ENCODE measurements at regions not wholly inside any gene's neighbourhood (a gene's known extent, or its start where the extent isn't known, plus 50 kb on each side); places are given as distances from the start of the nearest gene placed in this dataset.

DNA sequence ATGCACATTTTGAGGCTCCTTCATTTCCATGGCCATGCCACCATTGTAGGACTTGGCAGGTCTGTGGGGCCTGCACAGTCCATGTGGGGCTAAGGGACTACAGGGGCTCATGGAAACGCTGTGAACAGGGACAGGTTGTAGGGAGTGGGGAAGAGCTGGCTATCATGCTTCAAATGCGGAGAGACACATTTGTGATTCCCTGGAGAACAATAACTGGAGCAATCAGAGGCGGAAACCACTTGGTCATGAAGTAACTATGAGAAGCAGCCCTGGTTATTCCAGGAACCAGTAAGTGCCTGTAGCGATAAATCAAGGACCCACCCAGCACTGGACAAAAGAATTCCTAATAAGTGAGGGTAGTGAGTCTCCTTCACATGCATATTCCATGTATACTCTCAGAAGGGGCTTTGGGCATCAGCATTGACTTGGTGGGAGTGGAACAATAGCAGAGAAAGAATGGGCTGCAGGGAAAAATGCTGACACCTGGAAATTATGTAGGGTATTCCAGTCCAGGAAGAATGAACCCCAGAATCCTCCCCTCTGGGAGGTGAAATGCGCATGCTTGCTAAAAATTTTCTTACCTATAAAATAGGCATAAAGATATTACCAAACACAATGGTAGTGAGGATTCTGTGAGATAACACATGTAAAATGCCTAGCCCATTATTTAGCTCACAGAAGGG is 251.4 kb upstream of the ROPN1 start:
- DNase-seq (ENCODE audit: low read depth, low spot score), result no peak

DNA sequence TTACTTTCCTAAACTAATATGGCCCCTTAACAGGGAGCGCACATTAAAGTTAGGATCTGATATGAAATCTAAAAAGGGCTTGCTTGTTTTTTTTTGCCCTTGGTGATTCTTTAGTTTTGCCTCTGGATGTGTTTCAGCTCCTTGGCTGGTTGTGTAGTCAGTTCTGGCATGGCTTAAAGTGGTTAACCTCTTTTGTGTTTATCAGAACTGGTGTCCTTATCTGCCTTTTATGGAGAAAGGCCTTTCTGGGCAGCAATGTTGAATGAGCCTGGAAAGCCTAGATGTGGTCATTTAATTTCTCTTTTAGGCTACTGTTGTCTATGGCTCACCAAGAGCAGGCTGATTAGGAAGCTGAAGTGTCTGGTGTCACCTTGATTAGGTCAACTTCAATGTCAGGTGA is 254.5 kb upstream of the ROPN1 start:
- DNase-seq (ENCODE audit: low read depth, low spot score), result no peak

DNA sequence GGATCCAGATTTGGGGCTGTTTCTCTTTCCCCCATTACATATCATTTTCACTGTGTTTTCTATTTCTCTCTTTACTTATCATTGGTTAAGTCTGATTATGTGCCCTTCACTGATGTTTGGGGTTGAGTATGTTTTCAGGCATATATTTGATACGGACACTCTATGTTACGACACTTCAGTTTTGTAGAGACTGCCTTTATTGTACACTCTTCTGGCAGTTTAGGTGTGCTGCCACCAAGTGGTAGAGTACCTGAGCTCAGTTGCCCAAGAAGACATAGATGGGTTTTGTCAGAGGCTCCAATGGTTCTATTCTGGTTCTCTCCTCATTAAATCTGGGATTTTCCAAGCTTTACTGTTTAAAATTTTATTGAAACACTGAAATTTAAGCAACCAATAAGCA is 255.0 kb upstream of the ROPN1 start:
- DNase-seq (ENCODE audit: low read depth, low spot score), result no peak

DNA sequence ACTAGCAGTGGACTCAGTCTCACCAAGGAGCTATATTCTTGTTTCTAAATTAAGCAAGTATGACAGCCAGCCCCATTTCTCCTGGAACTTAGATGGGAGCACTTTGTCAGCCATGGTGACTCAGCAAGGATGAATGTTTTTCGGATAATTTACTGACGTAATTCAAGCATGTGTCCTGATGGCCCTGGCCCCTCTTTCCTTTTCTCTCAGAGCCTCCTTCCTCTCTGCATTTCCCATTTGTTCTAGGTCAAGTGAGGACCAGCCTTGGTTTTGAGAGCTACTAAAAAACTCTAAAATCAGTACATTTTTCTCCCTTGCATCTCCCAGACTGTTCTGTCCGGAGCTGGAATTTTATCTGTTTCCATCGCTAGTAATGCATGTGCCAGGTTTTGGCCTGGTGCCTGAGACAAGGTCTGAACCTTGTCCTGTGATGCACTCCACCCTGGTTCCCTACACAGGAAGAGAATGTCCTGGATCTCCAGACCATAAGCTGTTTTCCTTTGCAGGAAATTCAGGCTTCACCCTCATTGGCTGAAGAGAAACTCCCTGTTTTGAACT is 256.6 kb upstream of the ROPN1 start:
- DNase-seq (ENCODE audit: low read depth, low spot score), result no peak

DNA sequence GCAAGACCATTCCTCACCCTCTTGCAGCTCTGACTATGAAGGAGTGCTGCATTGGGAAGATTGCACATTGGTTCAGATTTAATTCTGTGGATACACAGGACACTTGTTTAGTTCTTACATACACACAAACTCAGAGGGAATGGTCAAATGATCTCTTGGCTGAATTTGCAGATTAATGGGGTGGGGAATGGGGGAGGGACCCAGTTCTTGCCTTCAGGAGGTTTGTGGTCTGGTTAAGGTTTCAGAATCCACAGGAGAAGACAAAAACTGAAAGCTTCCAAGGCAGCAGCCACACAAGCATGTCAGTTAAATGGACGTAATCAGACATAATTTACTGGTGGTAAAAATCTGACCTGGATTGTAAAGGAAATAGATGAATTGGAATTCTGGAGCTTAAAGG is 257.1 kb upstream of the ROPN1 start:
- no peak for DNase-seq (ENCODE audit: low read depth, low spot score)

DNA sequence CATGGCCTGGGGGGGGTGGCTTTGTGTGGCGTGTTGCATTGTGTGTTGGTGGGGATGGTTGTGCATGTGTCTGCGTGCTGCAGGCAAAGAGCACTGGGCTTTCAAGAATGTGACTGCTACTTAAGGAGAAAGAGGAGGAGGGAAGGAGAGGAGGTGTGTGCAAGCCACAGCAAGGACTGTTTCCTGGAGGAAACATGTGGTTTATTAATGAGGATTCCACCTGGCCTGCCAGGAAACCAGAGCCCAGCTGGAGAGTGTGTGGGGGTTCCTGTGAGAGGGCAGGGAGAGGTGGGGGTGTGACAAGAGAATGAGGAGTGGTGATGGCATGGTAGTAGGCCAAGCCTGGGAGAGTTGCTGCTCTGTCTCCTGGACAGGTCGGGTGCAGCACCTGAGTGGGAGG is 258.1 kb upstream of the ROPN1 start:
- DNase-seq (ENCODE audit: low read depth, low spot score), result no peak

DNA sequence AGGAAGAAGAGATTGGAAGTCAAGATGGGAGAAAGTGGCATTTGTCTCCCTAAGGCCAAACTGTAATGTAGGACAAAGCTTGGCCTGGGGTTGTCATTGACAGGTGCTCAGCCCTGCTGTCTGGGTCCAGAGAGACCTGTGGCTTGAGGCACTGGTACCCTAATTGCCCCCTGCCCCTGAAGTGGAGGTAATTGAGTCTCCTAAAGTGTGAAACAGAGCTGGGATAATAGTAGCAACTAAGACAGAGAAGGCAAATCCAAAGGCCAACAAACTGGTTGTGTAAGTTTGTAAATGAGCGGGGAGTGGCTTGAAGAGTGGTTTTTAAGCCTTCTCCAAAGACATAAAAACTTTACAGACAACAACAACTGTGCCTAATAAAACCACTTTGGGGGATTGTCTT is 264.2 kb upstream of the ROPN1 start:
- DNase-seq (ENCODE audit: low read depth, low spot score), result no peak

DNA sequence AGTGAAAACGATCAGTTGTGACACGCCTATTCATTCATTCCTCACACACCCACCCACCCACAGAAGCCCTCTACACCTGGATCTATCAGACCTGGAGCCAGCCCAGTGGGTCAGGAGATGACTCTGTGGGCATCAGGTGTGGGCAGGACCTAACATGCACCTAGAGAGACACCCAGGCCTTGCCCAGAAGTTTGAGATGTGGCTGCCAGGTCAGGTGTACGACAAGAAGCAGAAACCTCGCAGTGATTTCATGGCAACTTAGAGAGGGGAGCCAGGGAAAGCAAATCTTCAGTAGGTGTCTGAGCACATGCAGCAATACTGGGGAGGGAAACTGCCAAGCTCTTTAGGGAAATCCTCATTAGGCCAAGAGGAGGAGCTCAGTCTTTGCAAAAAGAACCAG is 264.7 kb upstream of the ROPN1 start:
- no peak for DNase-seq (ENCODE audit: low read depth, low spot score)

DNA sequence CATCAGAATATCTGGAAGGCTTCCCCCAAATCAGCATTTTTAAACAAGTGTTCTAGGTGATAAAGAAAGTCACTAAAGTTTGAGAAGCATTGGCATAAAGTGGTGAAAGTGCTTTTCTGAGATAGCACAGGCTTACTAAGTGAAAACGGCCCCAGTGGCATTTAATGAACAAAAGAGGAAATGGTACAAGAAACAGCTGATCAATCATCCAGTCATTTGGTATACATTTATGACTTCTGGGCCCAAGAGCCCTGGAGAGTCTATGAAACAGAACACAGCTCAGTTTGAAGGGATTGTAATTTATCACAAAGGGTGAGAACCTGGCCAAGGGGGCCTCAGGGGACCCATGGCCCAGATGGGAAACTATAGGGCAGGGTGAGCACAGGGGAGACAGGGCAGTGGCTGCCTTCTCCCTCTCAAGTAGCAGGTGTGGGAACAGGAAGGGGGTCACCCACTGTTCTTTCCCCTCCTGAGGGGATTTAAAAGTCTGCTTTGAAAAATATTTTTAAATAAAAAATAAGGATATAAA is 265.5 kb upstream of the ROPN1 start:
- DNase-seq (ENCODE audit: low read depth, low spot score), result no peak

DNA sequence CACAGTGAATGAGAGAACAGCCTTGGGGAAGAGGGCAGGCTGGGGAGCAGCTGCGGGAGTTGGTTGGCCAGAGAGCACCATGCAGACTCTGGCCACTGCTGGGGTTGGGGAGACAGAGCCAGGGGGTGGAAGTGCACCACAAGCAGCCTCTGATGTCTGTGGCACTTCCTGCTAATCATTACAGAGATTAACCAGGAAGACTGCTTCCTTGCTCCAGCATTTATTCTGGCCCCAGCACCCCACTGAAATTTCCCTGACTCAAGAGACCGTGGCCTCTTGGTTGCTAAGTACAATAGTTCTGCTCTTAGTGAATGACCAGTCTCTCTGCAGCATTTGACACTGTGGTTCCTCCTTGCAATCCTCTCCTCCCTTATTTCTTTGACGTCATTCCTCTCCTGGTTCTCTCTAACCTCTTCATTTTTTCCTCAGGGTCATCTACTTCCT is 266.2 kb upstream of the ROPN1 start:
- DNase-seq (ENCODE audit: low read depth, low spot score), result no peak

DNA sequence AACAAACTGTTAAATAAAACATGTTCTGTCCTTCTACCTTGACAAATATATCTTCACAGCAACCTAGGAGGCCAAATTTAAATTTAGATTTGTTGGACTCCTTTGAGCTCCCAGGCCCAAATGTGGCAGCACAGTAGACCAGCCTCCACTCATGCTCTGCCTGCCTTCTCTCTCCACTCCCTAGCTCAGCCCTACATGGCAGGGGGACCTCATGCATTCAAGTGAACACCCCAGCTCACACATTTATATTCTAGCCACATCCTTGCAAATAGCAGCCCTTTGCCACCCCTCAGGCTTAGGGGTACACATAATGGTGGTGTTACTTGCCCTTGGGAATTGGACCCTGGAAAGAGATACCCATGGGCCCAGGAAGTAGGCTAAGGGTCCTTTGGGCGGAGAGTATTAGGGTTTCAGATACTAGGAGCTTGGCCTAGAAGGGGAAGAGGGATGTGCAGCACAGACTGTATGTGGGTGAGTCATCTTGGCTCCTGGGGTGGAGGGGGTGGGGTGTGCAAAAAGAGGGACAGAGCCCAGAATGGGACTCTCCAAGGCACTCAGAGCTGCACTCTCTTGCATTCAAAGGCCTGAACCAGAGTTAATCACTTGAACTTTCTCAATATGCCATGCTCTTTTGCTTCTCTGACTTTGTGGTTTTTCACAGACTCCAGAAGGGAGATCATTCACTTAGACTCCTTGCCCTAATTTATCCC is 268.4 kb upstream of the ROPN1 start:
- no peak for DNase-seq (ENCODE audit: low read depth, low spot score)

DNA sequence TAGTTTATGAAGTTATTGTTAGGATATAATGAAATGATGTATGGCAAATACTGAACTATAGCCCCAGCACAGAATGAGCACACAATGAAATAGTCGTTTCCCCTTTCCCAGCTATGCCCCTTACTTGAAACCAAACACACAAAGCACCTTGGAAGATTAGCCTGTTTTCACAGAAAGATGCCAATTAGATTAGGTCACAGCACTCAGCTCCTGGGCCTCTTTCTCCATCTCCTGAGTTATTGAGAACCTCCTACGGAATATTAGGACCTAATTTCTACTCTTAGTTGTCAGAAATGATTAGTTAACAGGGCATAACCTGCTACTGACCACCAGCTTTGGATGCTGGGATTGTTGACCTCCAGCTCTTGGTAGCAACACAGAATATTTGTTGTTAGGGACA is 269.4 kb upstream of the ROPN1 start:
- no peak for DNase-seq (ENCODE audit: low read depth, low spot score)

DNA sequence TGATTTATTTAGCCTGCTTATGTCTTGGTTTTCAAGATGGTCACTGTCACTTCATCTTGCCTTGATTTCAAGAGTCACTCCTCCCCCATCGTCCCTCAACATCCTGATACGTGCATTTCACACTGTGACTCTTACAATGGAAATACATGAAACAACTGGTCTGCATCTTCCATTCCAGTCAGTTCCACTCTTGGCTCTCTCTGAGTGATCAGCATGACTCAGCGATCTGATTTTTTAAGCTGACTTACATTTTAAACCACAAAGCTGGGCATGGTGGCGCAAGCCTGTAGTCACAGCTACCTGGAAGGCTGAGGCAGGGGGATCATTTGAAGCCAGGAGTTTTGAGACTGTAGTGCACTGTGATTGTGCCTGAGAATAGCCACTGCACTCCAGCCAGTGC is 271.2 kb upstream of the ROPN1 start:
- no peak for DNase-seq (ENCODE audit: low read depth, low spot score)

DNA sequence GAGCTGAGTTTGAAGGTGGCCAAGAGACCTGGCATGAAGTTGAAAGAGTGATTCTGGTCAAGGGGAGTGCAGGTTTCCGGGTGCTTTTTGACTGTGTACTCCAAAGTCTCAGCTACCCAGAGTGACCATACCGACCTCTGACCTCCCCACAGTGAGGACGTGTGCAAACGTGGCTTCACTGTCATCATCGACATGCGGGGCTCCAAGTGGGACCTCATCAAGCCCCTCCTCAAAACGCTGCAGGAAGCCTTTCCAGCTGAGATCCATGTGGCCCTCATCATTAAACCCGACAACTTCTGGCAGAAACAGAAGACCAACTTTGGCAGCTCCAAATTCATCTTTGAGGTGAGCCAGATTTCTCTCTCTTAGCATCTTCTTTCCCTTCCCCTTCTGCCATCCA is 272.4 kb upstream of the ROPN1 start:
- DNase-seq (ENCODE audit: low read depth, low spot score), result no peak

DNA sequence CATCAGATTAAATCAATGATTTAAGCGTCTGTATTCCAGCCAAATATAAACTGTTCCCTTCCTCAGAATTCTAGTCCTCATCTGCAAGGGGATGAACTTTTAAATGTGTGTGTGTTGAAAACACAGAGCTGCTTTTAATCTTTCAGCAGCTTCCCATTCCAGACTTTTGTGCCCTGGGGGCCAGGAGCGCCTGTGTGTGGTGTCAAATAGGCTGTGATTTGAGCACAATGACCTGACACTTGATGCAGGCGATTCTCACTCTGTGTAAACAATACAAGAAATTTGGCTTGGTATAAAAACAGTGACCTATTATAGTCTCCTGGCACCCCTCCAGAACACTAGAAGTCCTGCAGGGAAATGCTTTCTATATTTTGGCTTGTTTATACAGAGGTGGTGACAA is 274.6 kb upstream of the ROPN1 start:
- DNase-seq (ENCODE audit: low read depth, low spot score), result no peak

DNA sequence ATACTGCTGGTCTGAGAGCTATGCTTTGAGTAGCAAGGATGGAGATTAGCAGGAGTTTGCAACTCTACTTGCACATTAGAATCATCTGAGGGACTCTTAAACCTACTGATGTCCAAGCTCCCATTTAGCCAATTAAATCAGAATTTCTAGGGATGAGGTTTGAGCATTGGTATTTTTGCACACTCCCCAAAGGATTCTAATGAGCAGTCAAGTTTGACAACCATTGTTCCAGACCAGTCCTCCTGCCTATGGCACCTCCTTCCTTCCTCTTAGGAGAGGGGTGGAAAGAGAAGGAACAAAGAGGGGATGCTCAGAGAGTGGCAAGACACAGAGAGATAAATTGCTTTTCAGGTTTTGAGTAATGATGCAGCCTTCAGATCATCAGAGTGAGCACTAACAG is 275.5 kb upstream of the ROPN1 start:
- no peak for DNase-seq (ENCODE audit: low read depth, low spot score)

DNA sequence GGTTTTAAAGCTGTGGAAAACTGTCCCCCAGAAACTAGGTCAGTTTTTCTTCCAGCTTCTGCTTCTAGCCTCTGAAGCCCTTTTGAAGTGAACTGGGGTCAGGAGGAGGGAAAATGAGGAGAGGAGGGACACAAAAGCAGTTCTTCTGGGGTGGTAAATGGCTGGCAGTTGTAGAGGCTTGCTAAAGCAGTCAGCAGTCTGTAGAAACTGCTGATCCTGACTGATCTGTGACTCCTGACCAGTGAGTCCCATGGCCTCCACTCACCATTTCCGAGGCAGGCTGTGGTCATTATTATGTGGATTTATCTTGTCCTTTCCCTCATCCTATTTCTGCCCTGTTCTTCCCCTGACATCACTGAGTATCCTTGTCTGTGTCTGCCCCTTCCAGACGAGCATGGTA is 276.4 kb upstream of the ROPN1 start:
- no peak for DNase-seq (ENCODE audit: low read depth, low spot score)

DNA sequence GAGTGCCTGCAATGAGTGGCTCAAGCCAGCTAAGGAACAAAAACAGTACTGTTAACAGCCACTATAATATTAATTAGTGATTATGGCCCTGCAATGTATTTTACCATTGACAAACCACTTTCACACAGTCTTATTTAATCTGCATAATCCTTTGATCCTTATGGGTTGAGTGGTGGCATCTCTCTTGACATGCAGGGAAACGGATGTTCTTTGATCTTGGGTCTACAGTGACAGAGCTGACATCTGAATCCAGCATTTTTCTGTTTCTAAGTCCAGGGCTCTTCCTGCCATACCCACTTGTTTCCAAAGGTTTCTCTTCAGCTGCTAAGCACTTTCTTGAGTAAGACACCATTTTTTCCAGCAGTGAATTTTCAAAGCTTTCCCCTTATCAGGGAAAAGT is 277.7 kb upstream of the ROPN1 start:
- DNase-seq (ENCODE audit: low read depth, low spot score), result no peak

DNA sequence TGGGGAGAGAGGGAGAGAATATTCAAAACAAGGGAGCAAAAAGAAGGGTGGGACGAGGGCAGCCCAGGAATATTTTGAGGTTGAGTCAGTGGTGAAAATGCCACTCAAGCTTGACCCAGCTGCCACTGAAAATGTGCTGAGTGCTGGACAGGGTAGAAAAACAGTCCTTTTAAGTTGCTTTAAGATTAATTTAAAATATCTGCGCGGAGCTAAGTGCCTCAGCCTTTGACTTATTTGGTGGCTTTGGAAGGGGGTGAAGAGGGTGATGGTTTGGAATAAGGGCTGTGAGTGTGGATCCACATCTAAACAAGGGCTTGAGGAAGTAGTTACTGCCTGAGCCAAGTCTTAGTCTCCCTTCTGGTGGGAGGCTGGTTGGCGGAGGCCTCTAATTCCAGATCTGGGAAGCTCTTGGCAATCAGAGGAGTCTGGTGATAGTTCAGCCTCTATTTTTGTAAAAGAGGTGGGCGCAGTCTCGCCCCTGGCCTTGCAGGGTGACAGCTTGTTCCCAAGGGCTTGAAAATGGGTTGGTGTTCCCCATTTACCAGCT is 280.8 kb upstream of the ROPN1 start:
- no peak for DNase-seq (ENCODE audit: low read depth, low spot score)

DNA sequence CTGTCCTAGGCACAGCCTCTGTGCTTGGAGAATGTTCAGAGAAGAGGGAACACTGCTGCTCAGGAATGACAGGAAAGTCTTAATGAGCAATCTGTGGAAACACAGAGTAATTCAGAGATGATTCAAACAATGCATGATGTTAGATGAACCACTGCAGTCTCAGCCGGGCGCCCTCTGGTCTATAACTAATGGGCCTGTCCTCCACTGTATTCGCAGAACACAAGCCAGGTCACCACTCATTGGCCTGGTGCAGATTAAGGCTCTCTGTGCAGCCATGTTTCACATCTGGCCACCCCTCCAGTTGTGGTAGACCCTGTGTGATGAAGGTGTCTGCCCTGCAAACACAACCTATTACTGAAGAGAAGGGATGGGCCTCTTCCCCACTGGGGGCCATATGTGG is 281.7 kb upstream of the ROPN1 start:
- DNase-seq (ENCODE audit: low read depth, low spot score), result no peak

DNA sequence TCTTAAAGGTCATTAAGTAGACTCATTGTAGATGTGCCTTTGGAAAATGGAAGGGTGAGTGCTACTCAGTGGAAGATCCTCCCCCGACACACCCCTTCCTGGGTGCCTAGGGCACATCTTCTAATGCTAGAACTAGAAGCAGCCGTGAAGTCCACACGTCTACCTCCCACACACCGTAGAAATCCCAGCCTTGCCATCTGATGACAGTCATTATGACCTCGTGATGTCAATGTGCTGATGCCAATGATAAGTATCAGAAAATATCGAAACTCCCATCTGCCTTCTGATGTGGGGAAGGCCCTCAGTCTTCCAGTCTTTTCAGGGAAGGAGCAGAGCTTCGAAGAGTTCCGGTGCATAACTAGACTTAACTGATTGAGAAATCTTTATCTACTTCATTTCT is 282.1 kb upstream of the ROPN1 start:
- no peak for DNase-seq (ENCODE audit: low read depth, low spot score)

DNA sequence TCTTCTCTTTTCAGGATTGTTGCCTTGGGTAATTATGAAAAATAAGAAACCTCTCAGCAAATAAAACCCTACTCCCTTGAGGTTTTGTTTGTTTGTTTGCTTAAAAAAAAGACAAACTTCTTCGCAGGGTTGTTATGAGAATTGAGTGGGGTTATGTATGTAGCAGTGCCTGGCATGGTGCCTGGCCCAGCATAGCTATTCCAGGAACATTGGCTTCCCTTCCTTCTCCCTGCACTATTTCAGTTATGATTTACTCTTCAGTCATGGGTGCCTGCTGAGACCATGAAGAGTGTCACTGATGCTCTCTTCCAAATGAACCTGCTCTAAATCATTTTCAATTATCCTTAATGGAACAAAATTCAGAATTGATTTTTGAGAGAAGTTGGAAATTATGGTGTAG is 283.5 kb upstream of the ROPN1 start:
- DNase-seq (ENCODE audit: low read depth, low spot score), result no peak

DNA sequence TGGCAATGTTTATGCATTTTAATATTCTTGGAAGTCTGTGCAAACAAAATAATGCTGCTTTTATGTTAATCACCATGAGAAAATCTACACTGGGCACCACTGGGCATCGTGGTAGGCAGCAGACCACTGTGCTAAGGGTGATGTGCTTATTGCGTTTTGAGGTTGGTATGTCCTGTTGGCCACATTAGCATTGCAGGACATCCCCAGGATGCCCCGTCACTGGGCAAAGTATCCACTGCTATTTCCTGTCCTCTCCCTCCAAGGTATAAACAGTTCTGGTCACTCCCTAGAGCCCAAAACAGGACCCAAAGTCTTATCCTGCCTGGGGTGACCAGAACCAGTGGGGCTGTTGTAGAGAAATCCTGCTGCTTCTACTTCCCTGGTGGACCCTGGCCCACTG is 284.2 kb upstream of the ROPN1 start:
- DNase-seq (ENCODE audit: low read depth, low spot score), result no peak
